ENCODE measurements at regions not wholly inside any gene's neighbourhood (a gene's known extent, or its start where the extent isn't known, plus 50 kb on each side); places are given as distances from the start of the nearest gene placed in this dataset.
"Not testable (repeated sequence)": the region's sequence is repeated elsewhere in the genome, so short reads cannot be mapped to it uniquely, and the experiment has no call there.

DNA sequence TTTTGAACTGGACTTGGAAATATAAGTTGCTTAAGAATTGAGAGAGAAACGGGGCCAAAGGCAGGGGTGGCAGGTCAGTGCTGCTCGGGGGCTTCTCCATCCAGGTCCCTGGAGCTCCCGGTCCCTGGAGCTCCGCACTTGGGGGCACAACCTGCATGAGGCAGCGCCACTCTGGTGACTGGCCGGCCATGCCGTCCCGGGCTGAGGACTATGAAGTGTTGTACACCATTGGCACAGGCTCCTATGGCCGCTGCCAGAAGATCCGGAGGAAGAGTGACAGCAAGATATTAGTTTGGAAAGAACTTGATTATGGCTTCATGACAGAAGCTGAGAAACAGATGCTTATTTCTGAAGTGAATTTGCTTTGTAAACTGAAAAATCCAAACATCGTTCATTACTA is 76.9 kb upstream of the POTEG start:
- DNase-seq: not testable (repeated sequence)

DNA sequence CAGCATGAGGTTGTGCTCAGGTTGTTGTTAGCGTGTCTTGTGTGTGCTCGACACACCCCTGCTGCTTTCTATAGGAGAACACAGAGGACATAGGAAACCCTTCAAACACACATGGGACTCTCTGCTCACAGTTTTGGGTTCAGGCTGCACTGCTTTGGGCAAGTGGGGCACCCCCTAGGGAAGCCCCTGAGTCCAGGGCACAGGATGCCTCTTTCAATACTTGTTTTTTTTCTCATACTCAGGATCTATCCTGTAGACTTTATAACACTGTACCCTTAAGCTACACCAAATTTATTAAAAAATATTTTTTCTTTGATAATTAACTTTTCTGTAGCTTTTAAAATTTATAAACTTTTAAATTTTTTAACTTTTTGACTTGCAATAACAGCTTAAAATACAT is 55.3 kb upstream of the POTEG start:
- not testable (repeated sequence) for DNase-seq

DNA sequence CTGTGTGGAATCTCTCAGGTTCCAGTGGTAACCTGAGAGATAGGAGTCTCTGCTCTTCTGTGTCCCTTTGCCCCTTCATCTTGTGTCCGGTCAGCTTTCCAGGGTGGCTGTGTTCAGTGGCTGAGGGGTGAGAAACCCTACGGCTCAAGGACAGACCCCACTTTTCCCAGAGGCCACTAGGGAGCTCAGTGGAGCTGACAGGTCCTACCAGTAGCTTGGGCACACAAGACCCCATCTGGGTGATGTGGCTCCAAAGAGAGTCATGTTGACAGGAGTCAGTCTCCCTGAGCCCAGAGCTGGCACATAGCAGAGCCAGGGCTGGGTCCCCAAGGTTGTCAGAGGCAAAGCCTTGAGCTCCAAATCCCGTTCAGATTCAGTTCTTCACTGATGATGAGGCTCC is 54.3 kb upstream of the POTEG start:
- not testable (repeated sequence) for DNase-seq

DNA sequence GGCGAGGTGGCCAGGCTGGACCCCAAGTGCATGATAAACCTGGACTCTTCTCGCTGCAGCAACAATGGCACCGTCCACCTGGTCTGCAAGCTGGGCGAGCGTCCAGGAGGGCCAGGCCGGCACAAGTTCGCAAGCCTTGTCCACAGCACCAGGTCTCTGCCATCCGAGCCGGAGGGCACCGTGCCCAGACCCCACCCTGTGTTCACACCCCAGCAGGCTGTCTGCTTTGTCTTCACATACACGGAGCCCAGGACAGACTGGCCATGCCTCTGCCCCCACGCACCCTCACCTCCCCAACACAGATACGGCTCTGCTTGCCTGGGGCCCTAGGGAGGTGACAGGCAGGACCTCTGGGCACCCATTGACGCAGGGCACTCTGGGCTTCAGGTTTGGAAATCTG is 53.5 kb upstream of the POTEG start:
- DNase-seq: not testable (repeated sequence)

DNA sequence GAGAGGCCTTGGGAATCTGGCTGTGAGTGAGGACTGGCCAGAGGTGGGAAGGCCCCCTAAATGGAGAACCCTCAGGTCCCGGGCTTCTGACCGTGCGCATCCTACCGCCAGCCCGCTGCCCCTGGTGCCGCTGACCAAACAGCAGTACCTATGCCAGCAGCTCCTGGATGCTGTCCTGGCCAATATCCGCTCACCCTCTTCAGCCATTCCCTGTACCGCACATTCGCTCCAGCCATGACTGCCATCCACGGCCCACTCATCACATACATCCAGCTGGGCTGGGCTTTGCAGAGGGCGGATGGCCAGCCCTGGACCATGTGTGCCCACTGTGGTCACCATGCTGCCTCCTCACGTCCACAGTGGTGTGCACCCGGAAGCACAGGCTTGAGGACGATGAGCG is 53.1 kb upstream of the POTEG start:
- DNase-seq: not testable (repeated sequence)

DNA sequence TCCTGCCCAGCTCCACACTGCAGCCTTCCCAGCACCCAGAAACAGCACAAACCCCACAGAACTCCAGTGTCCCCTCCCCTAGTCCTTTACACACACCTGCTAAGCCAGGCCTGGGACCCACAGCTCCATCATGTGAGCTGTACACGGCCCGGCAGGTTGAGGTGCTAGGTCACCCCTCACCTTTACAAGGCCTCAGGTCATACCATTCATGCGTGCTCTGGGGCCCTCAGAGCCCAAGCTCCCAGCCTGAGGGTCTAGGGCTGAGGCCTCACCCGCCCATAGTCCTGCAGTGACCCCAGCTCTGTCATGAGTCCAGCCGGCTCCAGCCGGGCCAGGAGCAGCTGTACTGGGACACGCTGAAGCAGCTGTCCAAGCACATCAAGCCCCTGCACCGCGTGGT is 51.2 kb upstream of the POTEG start:
- DNase-seq: peak; percentile 0

Data from CD4-positive, alpha-beta T cell treated with Interleukin-6 for 4 hours (primary cell).